H1 (cell line): ENCODE measurements at regions not wholly inside any gene's neighbourhood (a gene's known extent, or its start where the extent isn't known, plus 50 kb on each side); places are given as distances from the start of the nearest gene placed in this dataset.

ENCODE experiments used
- CTCF ChIA-PET: fragments of 300-600 bp; sonication (Branson Sonifier 250); formaldehyde crosslinking; loops from one replicate; lab custom pipeline; 2021; ENCODE audit not compliant: partially characterized antibody; lab: Charles Lee
- POLR2A ChIA-PET: fragments of 300-600 bp; sonication (Branson Sonifier 250); formaldehyde crosslinking; loops from one replicate; lab custom pipeline; 2021; ENCODE audit warnings: inconsistent platforms; ENCODE audit not compliant: partially characterized antibody; lab: Charles Lee
- DNase-seq, 2 experiments: peaks; one replicate each; pipeline versions ENCODE4 v3.0.0 to v3.0.0-alpha.2; 2010 to 2022; ENCODE audit warnings: low spot score in 2 of 2, low read depth in 1 of 2, mixed read lengths in 1 of 2
- FAIRE-seq: peaks from 2 replicates; lab custom pipeline; 2011; peaks lifted over from hg19 to GRCh38; lab: Jason Lieb, UNC
- H2AFZ ChIP-seq: 2 replicates; pipeline ENCODE4 v1.8.1; 2012; ENCODE audit warnings: low read length, inconsistent platforms
- H2AK5ac ChIP-seq: 2 replicates; pipeline ENCODE4 v1.6.1; 2013; ENCODE audit warnings: low read depth, low read length
- H2BK120ac ChIP-seq: replicated peaks from 2 replicates; pipeline ENCODE3; 2013; ENCODE audit warnings: low read depth, low read length, inconsistent platforms
- H2BK12ac ChIP-seq: 2 replicates; pipeline ENCODE4 v1.6.1; 2013; ENCODE audit warnings: low read depth, low read length
- H2BK15ac ChIP-seq: 2 replicates; pipeline ENCODE4 v1.6.1; 2013; ENCODE audit warnings: low read length
- H2BK20ac ChIP-seq: 2 replicates; pipeline ENCODE4 v1.6.1; 2013; ENCODE audit warnings: low read length
- H2BK5ac ChIP-seq: 2 replicates; pipeline ENCODE4 v1.6.1; 2013; ENCODE audit warnings: low read depth, low read length
- H3K14ac ChIP-seq: 2 replicates; pipeline ENCODE4 v1.6.1; 2013; ENCODE audit warnings: inconsistent platforms; ENCODE audit not compliant: insufficient read length
- H3K18ac ChIP-seq: 2 replicates; pipeline ENCODE4 v1.6.1; 2013; ENCODE audit warnings: low read length; ENCODE audit errors: extremely low read depth
- H3K23ac ChIP-seq: 2 replicates; pipeline ENCODE4 v1.6.1; 2013; ENCODE audit warnings: inconsistent platforms; ENCODE audit not compliant: insufficient read length
- H3K23me2 ChIP-seq: 2 replicates; pipeline ENCODE4 v1.6.1; 2013; ENCODE audit warnings: low read depth, low read length
- H3K27ac ChIP-seq: 2 replicates; pipeline ENCODE4 v1.6.1; 2011; ENCODE audit warnings: low read depth, low read length, inconsistent platforms
- H3K27me3 ChIP-seq, 4 experiments: replicated peaks in 1 of 4; 1 replicate in 1 of 4; 2 replicates in 3 of 4; pipeline versions ENCODE4 v1.6.1 to v1.8.1; 2011 to 2013; ENCODE audit warnings: low read length in 3 of 4, mild to moderate bottlenecking in 3 of 4, inconsistent platforms in 2 of 4, mixed read lengths in 2 of 4, moderate library complexity in 1 of 4; ENCODE audit not compliant: control insufficient read depth in 3 of 4, insufficient read depth in 3 of 4; ENCODE audit errors: extremely low read depth in 1 of 4
- H3K36me3 ChIP-seq, 4 experiments: 2 replicates each; pipeline versions ENCODE4 v1.6.1 to v1.8.1; 2011 to 2013; ENCODE audit warnings: mild to moderate bottlenecking in 4 of 4, low read length in 3 of 4, moderate library complexity in 2 of 4, control low read depth in 1 of 4, inconsistent platforms in 1 of 4; ENCODE audit not compliant: insufficient read depth in 4 of 4, control insufficient read depth in 2 of 4
- H3K4ac ChIP-seq: replicated peaks from 2 replicates; pipeline ENCODE3; 2013; ENCODE audit warnings: low read length, low read depth, mixed read lengths, inconsistent platforms; ENCODE audit not compliant: insufficient read length
- H3K4me1 ChIP-seq, 4 experiments: replicated peaks in 1 of 4; 1 replicate in 1 of 4; 2 replicates in 3 of 4; pipeline versions ENCODE4 v1.6.1 to v1.8.1; 2011 to 2013; ENCODE audit warnings: low read length in 3 of 4, inconsistent platforms in 2 of 4, mixed read lengths in 1 of 4; ENCODE audit not compliant: insufficient read depth in 4 of 4, control insufficient read depth in 3 of 4
- H3K4me2 ChIP-seq, 2 experiments: 2 replicates each; pipeline versions ENCODE4 v1.6.1 to v1.8.1; 2011 to 2013; ENCODE audit warnings: low read depth in 2 of 2, low read length in 2 of 2, control low read depth in 1 of 2, inconsistent platforms in 1 of 2, mild to moderate bottlenecking in 1 of 2; ENCODE audit not compliant: insufficient read depth in 1 of 2
- H3K4me3 ChIP-seq, 4 experiments: fragments of 200-600, 300-600 bp in 1 of 4; sonication (generic), shearing (Covaris generic), sonication (Bioruptor Twin) in 1 of 4; 2 replicates each; pipeline versions ENCODE4 v1.5.1 to v1.8.1; 2011 to 2016; ENCODE audit warnings: low read length in 4 of 4, low read depth in 3 of 4, control low read depth in 2 of 4, inconsistent platforms in 2 of 4, mild to moderate bottlenecking in 2 of 4, mixed read lengths in 1 of 4, moderate library complexity in 1 of 4; ENCODE audit not compliant: insufficient read depth in 2 of 4; ENCODE audit errors: extremely low read depth in 1 of 4
- H3K56ac ChIP-seq: replicated peaks from 2 replicates; pipeline ENCODE3; 2013; ENCODE audit warnings: low read depth, mild to moderate bottlenecking, mixed read lengths, low read length, inconsistent platforms; ENCODE audit not compliant: insufficient read length
- H3K79me1 ChIP-seq: 2 replicates; pipeline ENCODE4 v1.6.1; 2013; ENCODE audit warnings: low read depth, low read length, control low read depth
- H3K79me2 ChIP-seq, 2 experiments: 2 replicates each; pipeline versions ENCODE4 v1.6.1 to v1.8.1; 2012 to 2013; ENCODE audit warnings: low read length in 2 of 2, mild to moderate bottlenecking in 2 of 2, inconsistent platforms in 1 of 2; ENCODE audit not compliant: insufficient read depth in 2 of 2, control insufficient read depth in 1 of 2
- H3K9ac ChIP-seq, 4 experiments: replicated peaks in 1 of 4; 1 replicate in 1 of 4; 2 replicates in 3 of 4; pipeline versions ENCODE4 v1.6.1 to v1.8.1; 2011 to 2013; ENCODE audit warnings: low read depth in 3 of 4, low read length in 3 of 4, control low read depth in 2 of 4, mild to moderate bottlenecking in 2 of 4, moderate library complexity in 2 of 4, inconsistent platforms in 1 of 4; ENCODE audit errors: extremely low read depth in 1 of 4
- H3K9me3 ChIP-seq, 2 experiments: 2 replicates each; pipeline versions ENCODE4 v1.6.1 to v1.8.1; 2012 to 2013; ENCODE audit warnings: mild to moderate bottlenecking in 2 of 2, moderate library complexity in 2 of 2, control low read depth in 1 of 2, inconsistent platforms in 1 of 2, low read depth in 1 of 2, low read length in 1 of 2, mixed read lengths in 1 of 2; ENCODE audit not compliant: insufficient read depth in 2 of 2
- H4K20me1 ChIP-seq, 2 experiments: replicated peaks in 1 of 2; 2 replicates each; pipeline versions ENCODE3 to v1.8.1; 2011 to 2013; ENCODE audit warnings: inconsistent platforms in 2 of 2, low read length in 2 of 2, mild to moderate bottlenecking in 1 of 2; ENCODE audit not compliant: insufficient read depth in 2 of 2, control insufficient read depth in 1 of 2
- H4K5ac ChIP-seq: 2 replicates; pipeline ENCODE4 v1.6.1; 2013; ENCODE audit warnings: low read length, low read depth, mixed read lengths, inconsistent platforms; ENCODE audit not compliant: insufficient read length
- H4K8ac ChIP-seq: 2 replicates; pipeline ENCODE4 v1.8.0; 2013; ENCODE audit warnings: mild to moderate bottlenecking, moderate library complexity, low read length, inconsistent platforms; ENCODE audit not compliant: insufficient read depth; ENCODE audit errors: extremely low read depth
- H4K91ac ChIP-seq: replicated peaks from 2 replicates; pipeline ENCODE3; 2013; ENCODE audit warnings: low read length, mixed read lengths, inconsistent platforms; ENCODE audit not compliant: insufficient read length
- PHF8 ChIP-seq: fragments of 200-600 bp; sonication (generic); conservative IDR thresholded peaks from 2 replicates; pipeline ENCODE4 v1.7.1; 2012; ENCODE audit warnings: low read depth, mild to moderate bottlenecking, inconsistent platforms, low read length, moderate library complexity
- WGBS, 2 experiments: shearing (Covaris generic) in 1 of 2; methylation state at CpG; one replicate each; pipeline versions ENCODE4 v1.1.6 to v1.1.7; 2013 to 2015; ENCODE audit warnings: low lambda C conversion rate in 2 of 2, mixed read lengths in 2 of 2, inconsistent platforms in 1 of 2, low coverage in 1 of 2, missing lambda C conversion rate in 1 of 2; ENCODE audit not compliant: insufficient replicate concordance in 2 of 2, insufficient coverage in 1 of 2, insufficient read length in 1 of 2; ENCODE audit errors: extremely low coverage in 1 of 2, missing lambda C conversion rate in 1 of 2; 5-methylcytosine and 5-hydroxymethylcytosine counted together

DNA sequence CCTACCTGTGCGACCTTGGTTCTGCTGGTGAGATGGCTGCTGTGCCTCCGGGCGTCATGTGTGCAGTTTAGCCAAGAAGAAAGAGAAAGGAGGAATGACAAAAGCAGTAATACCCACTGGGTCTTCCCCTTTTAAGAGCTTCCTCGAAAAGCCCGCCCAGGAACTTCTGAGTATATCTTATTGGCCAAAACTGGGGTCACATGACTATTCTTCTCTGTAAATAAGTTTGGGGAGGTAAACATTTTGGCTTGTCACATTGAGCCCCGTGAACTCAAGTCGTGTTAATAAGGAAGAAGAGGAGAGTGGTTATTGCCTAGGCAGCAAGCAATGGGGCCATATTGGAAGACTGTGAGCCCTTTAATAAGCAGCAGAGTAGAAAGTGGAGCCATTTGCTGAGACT lies 130.4 kb upstream of the ECI2 start:
- CTCF ChIA-PET, result interaction anchor here (0.6 kb wide), 1 partner anchor 212 kb away, joined by 3 read pairs; no protein-coding TSS in a partner anchor
- no peak overlapping the region for H3K4me3 ChIP-seq
- H3K9ac ChIP-seq, result no peak overlapping the region
- H2BK15ac ChIP-seq, result no peak overlapping the region
- no peak overlapping the region for H2BK12ac ChIP-seq
- no peaks in the 10 kb centered on the region for H3K79me1 ChIP-seq
- H3K23ac ChIP-seq, result no peak overlapping the region
- H4K5ac ChIP-seq, result no peak overlapping the region
- no peak overlapping the region for H3K56ac ChIP-seq
- peaks cover 2% of the 10 kb centered on the region; the same call in 1 of the 2 replicates for H3K23me2 ChIP-seq
- 89% methylated on average over 7 of the region's 7 CpGs; no CpG with 5 or more reads in 1 of the 2 experiments for WGBS, 2 experiments
- no peaks in the 10 kb centered on the region for H3K79me2 ChIP-seq
- H4K8ac ChIP-seq, result no peak overlapping the region
- H3K4me2 ChIP-seq, result no peak overlapping the region
- H3K36me3 ChIP-seq, result no peaks in the 10 kb centered on the region
- POLR2A ChIA-PET, result no interaction called here
- no peak overlapping the region for H3K18ac ChIP-seq
- H2BK20ac ChIP-seq, result no peak overlapping the region
- no peak for DNase-seq
- no peaks in the 10 kb centered on the region for H3K27me3 ChIP-seq
- H3K14ac ChIP-seq, result no peak overlapping the region
- TF ChIP-seq PHF8, result no peak
- no peak overlapping the region for H3K4ac ChIP-seq
- no peaks in the 10 kb centered on the region for H3K9me3 ChIP-seq
- no peak overlapping the region for H2BK5ac ChIP-seq
- H3K4me1 ChIP-seq, result no peaks in the 10 kb centered on the region
- FAIRE-seq, result no peak
- H4K91ac ChIP-seq, result no peak overlapping the region
- H2BK120ac ChIP-seq, result no peak overlapping the region
- no peak overlapping the region for H3K27ac ChIP-seq
- H2AK5ac ChIP-seq, result no peak overlapping the region
- H4K20me1 ChIP-seq, result no peaks in the 10 kb centered on the region
- no peak overlapping the region for H2AFZ ChIP-seq
